ENCODE measurements at regions not wholly inside any gene's neighbourhood (a gene's known extent, or its start where the extent isn't known, plus 50 kb on each side); places are given as distances from the start of the nearest gene placed in this dataset.

GRCh38 chr9:109912726-109913460 is 132.9 kb downstream of the PALM2AKAP2 start (continued):
- TF ChIP-seq CBX5 (IDR thresholded peaks at IDR 0.05; ENCODE audit: low read depth): no peak
- TF ChIP-seq ATF7 (IDR thresholded peaks at IDR 0.05; ENCODE audit: low read depth): no peak
- no peak for TF ChIP-seq YY1 (IDR thresholded peaks at IDR 0.05; ENCODE audit: low read depth, low read length)
- peak; percentile 71 for TF ChIP-seq NFIC (IDR thresholded peaks at IDR 0.05; ENCODE audit: low read depth, low read length)
- TF ChIP-seq MEF2A (IDR thresholded peaks at IDR 0.05; ENCODE audit: insufficient read depth, low read depth, low read length): peak; percentile 39; the same call in 1 of the 2 replicates
- TF ChIP-seq KAT2A (conservative IDR thresholded peaks at IDR 0.05; ENCODE audit: control insufficient read depth, low read depth, low read length): no peak
- no peak for TF ChIP-seq ZNF217 (IDR thresholded peaks at IDR 0.05)
- peak; percentile 38 to 51; a peak in 2 of 4 replicates for TF ChIP-seq IKZF2 (IDR thresholded peaks at IDR 0.05)
- TF ChIP-seq USF1 (IDR thresholded peaks at IDR 0.05; ENCODE audit: borderline replicate concordance, extremely low read length, insufficient read depth, low read depth, low read length): no peak
- TF ChIP-seq NFYA (IDR thresholded peaks at IDR 0.05; ENCODE audit: borderline replicate concordance, low read depth, low read length): no peak
- TF ChIP-seq NBN (IDR thresholded peaks at IDR 0.05): no peak
- TF ChIP-seq ZNF384 (IDR thresholded peaks at IDR 0.05; ENCODE audit: borderline replicate concordance, low read depth, low read length): no peak
- no peak for TF ChIP-seq ZZZ3 (IDR thresholded peaks at IDR 0.05; ENCODE audit: control insufficient read depth, insufficient read length, low read depth)
- peak; percentile 38; the same call in 1 of the 2 replicates for TF ChIP-seq MAX (IDR thresholded peaks at IDR 0.05; ENCODE audit: low read depth, low read length)
- no peak for TF ChIP-seq ESRRA (IDR thresholded peaks at IDR 0.05; ENCODE audit: low read length)
- TF ChIP-seq CEBPB (IDR thresholded peaks at IDR 0.05; ENCODE audit: borderline replicate concordance in 1 of 2, low read depth in 2 of 2, low read length in 2 of 2): no peak
- no peak for TF ChIP-seq KDM1A (IDR thresholded peaks at IDR 0.05; ENCODE audit: borderline replicate concordance)
- TF ChIP-seq TCF3 (IDR thresholded peaks at IDR 0.05; ENCODE audit: borderline replicate concordance, insufficient read depth, low read depth, low read length): peak; percentile 31; the same call in 1 of the 2 replicates
- no peak for TF ChIP-seq ZSCAN29 (IDR thresholded peaks at IDR 0.05)
- no peak for TF ChIP-seq IRF3 (IDR thresholded peaks at IDR 0.05)
- no peak for TF ChIP-seq MLLT1 (IDR thresholded peaks at IDR 0.05)
- TF ChIP-seq RB1 (IDR thresholded peaks at IDR 0.05; ENCODE audit: borderline replicate concordance): no peak
- TF ChIP-seq HDAC2 (IDR thresholded peaks at IDR 0.05): no peak
- TF ChIP-seq BACH1 (IDR thresholded peaks at IDR 0.05; ENCODE audit: borderline replicate concordance): no peak
- no peak for TF ChIP-seq LARP7 (IDR thresholded peaks at IDR 0.05)
- no peak for TF ChIP-seq ZBTB4 (CRISPR knock-in tag; IDR thresholded peaks at IDR 0.05)
